PC-3 (cell line): ENCODE measurements at regions not wholly inside any gene's neighbourhood (a gene's known extent, or its start where the extent isn't known, plus 50 kb on each side); places are given as distances from the start of the nearest gene placed in this dataset.

Experiments
- ATAC-seq: fragments of 200-7000 bp; cut with Tn5 transposase; 2 replicates; pipeline ENCODE4 v1.9.1; 2020; ENCODE audit warnings: mild to moderate bottlenecking, moderate library complexity
- BruUV-seq: library from RNA; stranded (reverse); fragments of 400-500 nt; replicated peaks from 2 replicates; lab custom pipeline; 2021; lab: Mats Ljungman, UMichigan
- CTCF ChIA-PET: fragments of 300-600 bp; sonication (Branson Sonifier 250); formaldehyde crosslinking; loops from one replicate; lab custom pipeline; 2022; ENCODE audit warnings: antibody characterized with exemption; lab: Charles Lee
- POLR2A ChIA-PET: fragments of 300-600 bp; sonication (Branson Sonifier 250); formaldehyde crosslinking; loops from one replicate; lab custom pipeline; 2022; ENCODE audit warnings: antibody characterized with exemption; ENCODE audit not compliant: unreplicated experiment; lab: Charles Lee
- DNase-seq: peaks from one replicate; pipeline ENCODE4 v3.0.0-alpha.2; 2015
- H2AFZ ChIP-seq: fragments of 300-600 bp; sonication (generic); 2 replicates; pipeline ENCODE4 v1.6.0; 2016; ENCODE audit warnings: antibody characterized with exemption, low read length
- H3F3A ChIP-seq: fragments of 300-600 bp; sonication (generic); one replicate; pipeline ENCODE4 v1.6.0; 2017; ENCODE audit warnings: antibody characterized with exemption, low read length, control low read depth, mild to moderate bottlenecking; ENCODE audit not compliant: unreplicated experiment
- H3K27ac ChIP-seq: fragments of 300-600 bp; sonication (generic); 2 replicates; pipeline ENCODE4 v1.5.1; 2016; ENCODE audit warnings: mild to moderate bottlenecking, low read length
- H3K27me3 ChIP-seq: fragments of 300-600 bp; sonication (generic); 2 replicates; pipeline ENCODE4 v1.6.1; 2016; ENCODE audit warnings: low read length, mixed read lengths
- H3K36me3 ChIP-seq: fragments of 300-600 bp; sonication (generic); 2 replicates; pipeline ENCODE4 v1.6.1; 2016; ENCODE audit warnings: low read depth, mixed run types, low read length, mixed read lengths
- H3K4me1 ChIP-seq: fragments of 300-600 bp; sonication (generic); 2 replicates; pipeline ENCODE4 v1.5.1; 2016; ENCODE audit warnings: low read length; ENCODE audit not compliant: insufficient read depth
- H3K4me2 ChIP-seq: fragments of 300-600 bp; sonication (generic); 2 replicates; pipeline ENCODE4 v1.6.0; 2016; ENCODE audit warnings: low read length
- H3K4me3 ChIP-seq: fragments of 300-600 bp; sonication (generic); 2 replicates; pipeline ENCODE4 v1.5.1; 2016; ENCODE audit warnings: mild to moderate bottlenecking, low read length, mixed read lengths
- H3K79me2 ChIP-seq: fragments of 300-600 bp; sonication (generic); 2 replicates; pipeline ENCODE4 v1.6.1; 2017; ENCODE audit warnings: low read length, mixed read lengths
- H3K9ac ChIP-seq: fragments of 300-600 bp; sonication (generic); 2 replicates; pipeline ENCODE4 v1.6.0; 2016; ENCODE audit warnings: mild to moderate bottlenecking, low read length
- H3K9me2 ChIP-seq: fragments of 300-600 bp; sonication (generic); replicated peaks from 2 replicates; pipeline ENCODE4 v1.6.1; 2016; ENCODE audit warnings: mixed run types, low read length, mixed read lengths
- H3K9me3 ChIP-seq: fragments of 300-600 bp; sonication (generic); 2 replicates; pipeline ENCODE4 v1.6.1; 2016; ENCODE audit warnings: low read length, mixed read lengths
- H4K20me1 ChIP-seq: fragments of 300-600 bp; sonication (generic); 2 replicates; pipeline ENCODE4 v1.6.1; 2016; ENCODE audit warnings: low read length, mixed read lengths
- CTCF ChIP-seq: fragments of 300-600 bp; sonication (generic); conservative IDR thresholded peaks from 2 replicates; pipeline ENCODE4 v1.5.1; 2017; ENCODE audit warnings: antibody characterized with exemption, low read depth, mild to moderate bottlenecking, low read length
- EZH2 ChIP-seq: fragments of 300-600 bp; sonication (generic); IDR thresholded peaks from one replicate; pipeline ENCODE4 v1.6.1; 2017; ENCODE audit warnings: antibody characterized with exemption, mild to moderate bottlenecking, low read length; ENCODE audit not compliant: unreplicated experiment
- EZH2phosphoT487 ChIP-seq: fragments of 300-600 bp; sonication (generic); IDR thresholded peaks from 2 replicates; pipeline ENCODE4 v1.6.1; 2018; ENCODE audit warnings: mild to moderate bottlenecking, antibody characterized with exemption, low read length, borderline replicate concordance
- intact Hi-C: fragments of 100-400 bp; cut with micrococcal nuclease; formaldehyde crosslinking; loops from 2 replicates; pipeline ENCODE4 v1.9.0; 2023

- BruUV-seq: no TSS peak
- H2AFZ ChIP-seq: no peak overlapping the region
- TF ChIP-seq CTCF (no peak), EZH2 (no peak), EZH2phosphoT487 (no peak)
- H3K9me2 ChIP-seq: no peaks in the 10 kb centered on the region
- intact Hi-C loops: no loop called here
- ChIA-PET POLR2A (no interaction called here), CTCF (no interaction called here)
- no peak overlapping the region for H3K4me3 ChIP-seq
- no peaks in the 10 kb centered on the region for H3K4me1 ChIP-seq
- no peak for ATAC-seq
- no peak overlapping the region for H3K27ac ChIP-seq
- H3K27me3 ChIP-seq: no peaks in the 10 kb centered on the region
- H3F3A ChIP-seq: no peaks in the 10 kb centered on the region
- no peaks in the 10 kb centered on the region for H4K20me1 ChIP-seq
- H3K4me2 ChIP-seq: no peak overlapping the region
- H3K79me2 ChIP-seq: no peaks in the 10 kb centered on the region
- DNase-seq: no peak
- no peaks in the 10 kb centered on the region for H3K9me3 ChIP-seq
- H3K9ac ChIP-seq: no peak overlapping the region
- no peaks in the 10 kb centered on the region for H3K36me3 ChIP-seq
Observed at GRCh38 chr6:51057296-51057695, 238.6 kb downstream of the TFAP2B start.

DNA sequence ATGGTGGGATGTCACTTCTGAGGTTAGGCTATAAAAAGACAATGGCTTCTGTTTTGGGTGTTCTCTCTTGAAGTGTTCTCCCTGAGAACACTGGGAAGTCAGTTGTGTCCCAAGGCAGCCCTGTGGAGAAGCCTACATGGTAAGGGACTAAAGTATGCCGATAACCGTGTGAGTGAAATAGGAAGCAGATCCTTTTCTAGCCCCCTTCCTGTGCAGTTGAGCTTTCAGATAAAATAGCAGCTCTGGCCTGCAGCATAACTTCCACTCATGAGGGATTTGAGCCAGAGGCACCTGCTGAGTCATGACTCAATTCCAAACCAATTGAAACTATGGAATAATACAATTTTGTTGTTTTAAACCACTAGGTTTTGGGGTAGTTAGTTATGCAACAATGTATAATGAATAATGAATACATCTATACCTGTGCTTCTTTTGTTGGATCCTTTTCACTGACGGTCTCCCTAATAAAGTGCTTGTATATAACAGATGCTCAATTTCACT, 241.6 kb downstream of the TFAP2B start:
- no peaks in the 10 kb centered on the region for H3K36me3 ChIP-seq
- no peak for ATAC-seq
- no peaks in the 10 kb centered on the region for H3K4me1 ChIP-seq
- no peaks in the 10 kb centered on the region for H3K9me3 ChIP-seq
- TF ChIP-seq EZH2 (no peak), CTCF (no peak), EZH2phosphoT487 (no peak)
- intact Hi-C loops: no loop called here
- no peaks in the 10 kb centered on the region for H3K79me2 ChIP-seq
- H3K27me3 ChIP-seq: no peaks in the 10 kb centered on the region
- H3K9ac ChIP-seq: no peak overlapping the region
- no peaks in the 10 kb centered on the region; the same call in 1 of the 2 replicates for H3K9me2 ChIP-seq
- BruUV-seq: no TSS peak
- no peak overlapping the region for H3K27ac ChIP-seq
- ChIA-PET POLR2A (no interaction called here), CTCF (no interaction called here)
- no peak overlapping the region for H2AFZ ChIP-seq
- H4K20me1 ChIP-seq: no peaks in the 10 kb centered on the region
- DNase-seq: no peak
- H3K4me3 ChIP-seq: no peak overlapping the region
- no peaks in the 10 kb centered on the region for H3F3A ChIP-seq
- H3K4me2 ChIP-seq: no peak overlapping the region

DNA sequence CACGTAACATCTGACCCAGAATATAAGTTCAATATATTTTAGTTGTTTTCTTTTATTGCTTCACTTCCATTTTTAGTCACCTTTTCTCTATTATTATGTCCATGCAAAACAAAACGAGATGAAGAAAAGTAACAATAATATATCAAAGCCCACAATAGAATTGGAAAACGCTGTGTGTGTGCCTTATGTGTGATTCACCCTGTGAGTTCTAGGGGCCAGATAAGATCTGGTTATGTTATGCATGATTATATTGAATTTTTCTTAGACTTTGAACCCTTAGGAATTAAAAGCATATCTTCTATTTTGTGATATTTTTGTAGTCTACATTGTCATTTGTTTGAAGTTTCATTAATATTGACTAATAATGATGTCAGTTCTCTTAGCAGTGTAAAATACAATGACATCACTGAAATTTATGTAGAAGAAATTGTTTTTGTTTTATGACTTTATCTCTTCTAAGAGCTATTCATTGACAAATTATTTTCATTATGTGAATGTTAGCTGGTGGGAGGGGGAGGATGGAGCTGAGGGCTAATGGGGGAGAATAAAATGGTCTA, 243.6 kb downstream of the TFAP2B start:
- Histone ChIP-seq H3K4me1 (no peaks in the 10 kb centered on the region), H3K36me3 (no peaks in the 10 kb centered on the region), H2AFZ (no peak overlapping the region), H3K79me2 (no peaks in the 10 kb centered on the region), H3K9ac (no peak overlapping the region), H4K20me1 (no peaks in the 10 kb centered on the region), H3K27ac (no peak overlapping the region), H3K9me3 (no peaks in the 10 kb centered on the region), H3K9me2 (no peaks in the 10 kb centered on the region; the same call in 1 of the 2 replicates), H3K27me3 (no peaks in the 10 kb centered on the region), H3K4me2 (no peak overlapping the region), H3K4me3 (no peak overlapping the region), H3F3A (no peaks in the 10 kb centered on the region)
- POLR2A ChIA-PET: no interaction called here
- no TSS peak for BruUV-seq
- CTCF ChIA-PET: no interaction called here
- no peak for TF ChIP-seq EZH2
- TF ChIP-seq CTCF: no peak
- TF ChIP-seq EZH2phosphoT487: no peak
- ATAC-seq (no peak), DNase-seq (no peak)
- intact Hi-C loops: no loop called here
